Stimulated activated CD8-positive, alpha-beta memory T cell treated with anti-CD3 and anti-CD28 coated beads, Interleukin-15, amount 100 ng/mL, for 48 hours (primary cell): ENCODE measurements at regions not wholly inside any gene's neighbourhood (a gene's known extent, or its start where the extent isn't known, plus 50 kb on each side); places are given as distances from the start of the nearest gene placed in this dataset.

Experiments
- DNase-seq, 2 donors: peaks; one replicate each; pipeline ENCODE4 v3.0.0-alpha.2; 2020; ENCODE audit warnings: low read depth in 2 of 2

DNA sequence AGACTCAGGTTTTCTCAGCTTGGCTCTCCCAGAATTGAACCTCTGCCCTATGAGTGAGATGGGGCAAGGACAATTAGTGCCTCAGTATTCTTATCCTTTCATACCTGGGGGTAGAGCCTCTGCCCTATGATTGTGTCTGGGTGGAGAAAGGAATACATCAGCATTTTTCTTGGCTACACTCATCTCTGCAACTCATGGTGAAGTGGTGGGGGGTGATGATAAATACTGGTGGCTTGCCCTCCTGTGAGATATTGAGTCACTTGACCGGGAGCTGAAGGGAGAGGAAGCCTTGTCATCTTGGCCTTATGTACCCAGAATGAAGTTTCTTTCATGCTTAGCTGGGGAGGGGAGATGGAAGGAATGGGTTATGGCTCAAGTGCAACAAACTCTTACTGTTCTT is 71.3 kb upstream of the ENOX2 start:
- no peak for DNase-seq

DNA sequence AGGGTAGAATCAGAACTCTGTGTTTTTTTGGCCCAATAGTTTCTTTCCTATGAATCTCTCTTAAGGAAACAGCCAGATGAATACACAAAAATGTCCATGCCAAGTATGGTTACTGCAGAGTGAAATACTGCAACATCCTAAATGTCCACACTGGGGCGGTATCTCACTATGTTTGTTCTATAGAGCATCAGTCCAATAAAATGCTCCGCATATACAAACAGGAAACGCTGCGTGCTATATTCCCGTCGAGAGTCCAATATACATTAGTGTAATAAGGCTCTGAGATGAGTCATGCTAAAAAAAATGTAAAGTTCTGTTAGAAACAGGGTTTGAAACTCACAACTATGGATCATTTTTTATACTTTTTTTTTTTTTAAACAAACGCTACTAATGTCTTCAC is 72.9 kb upstream of the ENOX2 start:
- DNase-seq: peak in 1 of 2 donors; percentile 9

DNA sequence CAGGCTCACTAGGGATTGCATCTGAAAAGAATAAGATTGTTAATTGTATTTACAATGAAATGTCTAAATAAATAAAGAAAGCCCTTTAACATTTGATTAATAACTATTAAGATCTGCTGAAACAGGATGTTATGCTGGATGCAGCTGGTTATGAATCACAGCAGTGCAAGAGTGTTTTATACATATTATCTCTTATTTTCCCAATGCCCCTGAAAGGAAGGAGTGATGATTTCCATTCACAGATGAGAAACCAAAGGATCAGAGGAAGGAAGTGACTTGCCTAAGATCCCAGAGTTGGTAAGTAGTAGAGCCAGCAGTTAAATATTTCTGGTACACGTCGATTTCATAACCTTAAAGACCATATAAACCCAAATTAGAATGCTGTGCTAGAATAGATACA is 76.3 kb upstream of the ARHGAP36 start:
- no peak for DNase-seq

DNA sequence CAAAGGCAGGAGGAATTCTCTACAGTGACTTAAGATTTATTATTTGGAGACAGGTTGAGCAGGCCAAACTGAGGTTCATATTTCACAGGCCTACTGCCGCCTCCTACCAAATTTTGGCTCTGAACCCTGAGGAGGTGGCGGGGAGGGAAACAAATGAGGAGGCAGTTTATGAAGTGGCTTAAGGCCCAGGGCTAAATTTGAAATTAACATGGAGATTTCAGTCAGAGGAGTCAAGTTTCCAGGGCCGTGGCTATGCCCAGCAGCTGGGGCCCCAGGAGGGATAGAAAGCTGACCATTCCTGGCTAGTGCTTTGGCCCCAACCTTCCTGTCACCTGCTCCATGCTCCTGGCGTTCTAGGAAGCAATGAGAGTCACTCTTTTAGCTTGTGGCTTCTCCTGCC is 73.4 kb upstream of the ARHGAP36 start:
- DNase-seq: no peak

DNA sequence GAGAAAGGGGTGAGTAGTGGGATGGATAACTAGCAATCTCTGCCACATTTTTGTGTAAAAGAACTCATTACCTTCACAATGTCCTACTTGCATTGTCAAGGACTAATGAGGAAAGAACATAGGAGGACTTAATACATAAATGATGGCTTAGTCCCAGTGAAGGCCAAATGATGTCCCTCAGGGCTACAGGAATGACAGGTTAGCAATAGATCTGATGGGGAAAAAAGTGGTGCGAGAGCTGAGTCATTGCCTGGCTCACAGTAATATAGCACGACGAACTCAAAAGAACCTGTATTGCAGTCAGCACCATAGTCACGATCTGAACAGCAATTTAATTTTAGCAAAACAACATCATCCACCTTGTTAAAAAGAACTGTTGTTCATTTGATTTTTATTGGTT is 70.9 kb upstream of the ARHGAP36 start:
- no peak for DNase-seq

DNA sequence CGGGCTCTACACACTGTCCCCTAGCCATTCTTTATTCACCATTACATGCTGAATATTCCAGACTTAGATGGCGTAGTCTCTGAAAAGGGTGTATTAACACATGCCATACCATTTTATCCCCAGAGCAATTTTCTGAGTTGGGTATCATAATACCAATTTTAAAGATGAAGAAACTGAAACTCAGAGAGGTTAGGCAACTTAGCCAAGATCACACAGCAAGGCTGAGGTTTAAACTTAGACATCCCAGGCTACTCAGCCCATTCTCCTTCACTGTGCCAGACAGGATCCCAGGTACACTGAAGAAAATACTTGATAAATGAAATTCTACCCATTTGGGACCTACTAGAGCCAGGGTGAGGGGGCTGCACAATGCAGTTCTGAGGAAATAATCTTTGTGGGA is 67.4 kb upstream of the ARHGAP36 start:
- DNase-seq: no peak

DNA sequence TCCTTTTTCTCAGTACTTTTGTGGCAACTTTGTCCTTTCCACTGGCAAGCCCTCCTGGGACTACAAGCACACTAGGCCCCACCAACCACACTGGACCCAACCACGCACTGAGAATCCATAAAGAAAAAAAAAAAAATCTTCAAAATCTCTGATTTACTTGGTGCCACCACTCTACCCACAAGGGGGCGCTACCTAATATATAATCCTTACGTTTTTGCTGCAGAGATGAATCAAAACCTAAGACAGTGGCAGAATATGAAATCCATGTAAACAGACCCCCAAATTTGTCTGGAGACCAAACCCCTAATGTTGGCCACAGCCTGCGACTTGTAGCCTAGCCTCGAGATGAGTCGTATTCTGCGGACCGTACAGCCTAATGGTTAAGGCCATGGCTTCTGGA is 63.5 kb upstream of the ARHGAP36 start:
- DNase-seq: no peak

DNA sequence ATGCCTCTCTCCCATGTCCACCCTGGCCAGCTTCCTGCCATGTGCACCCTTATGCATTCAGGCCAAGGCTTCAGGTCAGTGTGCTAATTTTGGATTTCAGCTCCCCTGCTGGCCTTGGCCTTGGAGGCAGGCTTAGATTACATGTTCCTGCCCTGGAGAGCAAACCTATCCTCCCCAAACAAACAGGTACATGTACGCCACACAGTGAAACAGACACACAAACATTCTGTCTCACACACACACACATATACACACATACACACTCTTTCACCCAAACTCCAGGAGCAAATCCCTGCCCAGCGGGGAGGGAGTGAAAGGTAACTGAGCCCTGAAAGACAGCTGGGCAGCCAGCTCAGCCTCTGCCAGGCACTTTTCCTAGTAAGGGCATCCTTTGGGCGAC is 62.7 kb upstream of the ARHGAP36 start:
- DNase-seq: no peak

DNA sequence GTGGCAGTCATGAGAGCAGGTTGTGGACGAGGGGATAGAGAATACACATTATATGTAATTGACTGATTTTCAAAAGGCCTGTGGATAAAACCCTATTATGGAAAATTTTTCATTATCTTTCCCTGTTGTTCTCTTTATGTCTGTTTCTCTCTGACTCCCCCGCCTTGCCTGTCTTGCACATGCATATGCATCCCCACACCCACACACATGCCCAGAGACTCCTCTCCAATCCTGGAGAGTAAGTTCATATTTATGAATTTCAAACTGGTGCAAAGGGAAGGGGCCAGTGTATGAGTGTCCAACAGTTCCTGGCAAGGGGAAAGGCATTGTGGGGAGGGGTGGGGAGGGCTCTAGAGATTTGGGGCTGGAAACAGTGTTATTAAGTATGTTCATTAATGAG is 60.8 kb upstream of the ARHGAP36 start:
- DNase-seq: no peak

DNA sequence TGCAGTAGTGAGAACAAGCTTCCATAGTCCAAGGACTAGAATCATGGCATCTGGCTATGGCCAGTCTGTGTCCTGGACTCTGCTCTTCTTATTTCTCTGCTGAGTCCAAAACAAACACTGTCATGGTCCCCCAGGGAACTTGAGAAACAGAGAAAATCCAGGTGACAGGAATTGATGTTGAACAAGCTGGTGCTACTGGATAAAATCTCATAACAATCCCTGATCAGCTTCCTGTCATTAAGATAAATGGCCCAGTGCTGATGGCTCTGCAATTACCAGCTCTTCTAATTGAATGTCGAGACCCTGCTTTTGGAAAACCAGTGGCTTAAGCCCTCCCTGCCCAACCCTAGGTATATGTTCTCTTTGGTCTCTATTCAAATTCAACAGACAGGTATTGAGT is 58.8 kb upstream of the ARHGAP36 start:
- no peak for DNase-seq
